ENCODE measurements at regions not wholly inside any gene's neighbourhood (a gene's known extent, or its start where the extent isn't known, plus 50 kb on each side); places are given as distances from the start of the nearest gene placed in this dataset.
A peak's percentile ranks its signal among the peaks of the same experiment; 100 is the strongest.
"Not testable (repeated sequence)": the region's sequence is repeated elsewhere in the genome, so short reads cannot be mapped to it uniquely, and the experiment has no call there.

GRCh38 chr10:128563904-128564303 lies 437.7 kb upstream of the MKI67 start:
- DNase-seq = no peak

GRCh38 chr10:128566361-128566968 lies 440.2 kb upstream of the MKI67 start:
- DNase-seq = peak in 1 of 2 experiments; percentile 2

DNA sequence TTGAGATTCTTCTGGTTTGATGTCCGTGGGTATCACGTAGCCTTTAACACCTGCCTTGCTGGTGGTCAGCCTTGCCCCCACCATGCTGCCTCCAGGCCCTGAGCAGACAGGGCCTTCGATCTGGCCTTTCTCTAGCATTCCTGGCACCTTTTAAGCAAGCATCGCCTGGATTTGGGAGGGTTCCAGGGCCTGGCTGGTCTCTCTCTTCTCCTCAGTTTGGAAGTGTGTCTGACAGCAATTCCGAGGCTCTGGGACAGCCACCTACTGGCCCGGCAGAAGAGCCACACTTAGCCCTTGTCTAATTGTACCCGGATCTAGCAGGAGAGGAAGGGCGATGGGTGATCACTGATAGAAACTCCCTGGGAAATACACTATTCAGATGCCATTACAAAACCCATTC lies 441.3 kb upstream of the MKI67 start:
- peak in 1 of 2 experiments; percentile 7 for DNase-seq

- DNase-seq = no peak
Measured at GRCh38 chr10:128568041-128568440, 441.8 kb upstream of the MKI67 start.

- DNase-seq = no peak
Measured at GRCh38 chr10:128568491-128568890, 442.3 kb upstream of the MKI67 start.

GRCh38 chr10:128568990-128569945 lies 443.0 kb upstream of the MKI67 start:
- DNase-seq = peak; percentile 81 to 89

DNA sequence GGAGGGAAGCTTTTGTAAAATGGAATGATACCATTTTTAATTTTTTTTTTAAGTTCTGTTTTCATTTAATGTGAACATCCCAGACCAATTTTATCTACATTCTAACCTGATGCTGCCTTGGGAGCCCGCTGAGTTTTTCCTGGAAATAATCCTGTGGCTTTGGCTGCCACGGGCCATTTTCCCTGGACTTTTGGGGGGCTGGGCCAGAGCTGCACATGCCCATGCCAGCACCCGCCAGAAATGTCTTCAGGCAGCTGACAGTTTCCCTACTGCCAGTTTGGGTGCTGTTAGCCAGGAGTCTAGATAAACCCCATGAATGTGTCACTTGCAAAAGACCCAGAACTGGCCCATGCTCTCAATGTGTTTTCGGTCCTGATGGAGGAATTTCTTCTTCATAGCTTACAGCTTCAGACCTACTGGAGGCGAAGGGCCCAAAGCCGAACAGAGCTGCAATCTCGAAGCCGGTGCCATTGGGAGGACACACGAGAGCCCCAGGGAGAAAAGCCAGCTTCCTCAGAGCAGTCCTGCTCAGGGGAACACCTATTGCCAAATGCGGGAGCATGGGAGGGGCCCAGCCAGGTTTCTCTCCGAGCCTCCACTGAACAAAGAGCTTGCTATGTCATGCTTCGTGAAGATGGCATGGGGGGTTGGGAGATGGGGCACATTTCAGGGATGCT lies 444.2 kb upstream of the MKI67 start:
- no peak for DNase-seq

DNA sequence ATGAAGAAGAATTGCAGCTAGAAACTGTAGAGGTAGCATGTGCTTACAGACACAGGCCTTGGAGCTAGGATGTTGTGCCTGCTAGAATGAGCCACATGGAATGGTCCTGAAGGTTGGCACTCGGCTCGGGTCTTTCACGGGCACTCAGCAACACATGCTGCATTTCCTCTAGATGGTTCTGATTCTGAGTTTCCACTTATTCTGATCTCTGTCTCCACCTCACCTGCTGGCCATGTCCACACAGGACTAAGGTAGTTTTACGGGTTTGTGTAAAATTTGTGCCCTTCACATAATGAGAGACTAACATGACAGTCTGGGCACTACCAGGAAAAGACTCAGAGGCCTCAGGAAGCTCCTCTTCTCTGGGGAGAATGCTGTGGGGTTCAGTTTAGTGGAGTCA lies 444.8 kb upstream of the MKI67 start:
- no peak for DNase-seq

- no peak for DNase-seq
Measured at GRCh38 chr10:128571745-128572144, 445.5 kb upstream of the MKI67 start.

GRCh38 chr10:128572696-128573095 lies 446.5 kb upstream of the MKI67 start:
- peak in 1 of 2 experiments; percentile 17 for DNase-seq

DNA sequence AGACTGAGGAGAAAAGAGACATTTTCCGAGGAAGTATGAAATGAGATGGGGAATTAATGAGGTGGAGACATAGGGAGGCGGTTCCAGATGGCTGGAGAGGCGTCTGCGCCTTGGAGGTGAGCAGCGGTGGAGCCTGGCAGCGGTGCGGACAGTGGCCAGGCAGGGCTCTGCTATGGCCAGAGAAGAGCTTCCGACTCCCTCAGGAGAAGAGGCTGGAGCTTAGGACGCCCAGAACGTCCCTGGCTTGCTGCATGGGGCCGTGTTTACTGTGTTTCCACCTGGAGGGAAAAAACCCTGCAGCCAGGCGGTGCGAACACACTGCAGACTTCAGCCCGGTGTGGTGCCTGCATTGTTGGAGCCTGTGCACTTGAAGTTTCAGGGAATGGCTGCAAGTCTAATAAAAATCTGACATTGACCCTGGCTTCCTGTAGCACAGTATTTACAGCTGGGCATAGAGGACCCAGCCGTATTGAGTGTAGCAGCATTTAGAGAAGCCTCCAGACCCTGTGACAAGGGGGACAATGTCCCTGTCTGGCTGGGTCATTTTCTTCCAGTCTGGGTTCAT lies 447.1 kb upstream of the MKI67 start:
- peak in 1 of 2 experiments; percentile 17 for DNase-seq

GRCh38 chr10:128573986-128574385 lies 447.8 kb upstream of the MKI67 start:
- no peak for DNase-seq

- peak in 1 of 2 experiments; percentile 52 for DNase-seq
Measured at GRCh38 chr10:128574581-128575210, 448.5 kb upstream of the MKI67 start.

- no peak for DNase-seq
Measured at GRCh38 chr10:128575761-128576160, 449.5 kb upstream of the MKI67 start.

GRCh38 chr10:128576336-128576735 lies 450.1 kb upstream of the MKI67 start:
- DNase-seq = no peak

- no peak for DNase-seq
Measured at GRCh38 chr10:128576943-128577670, 450.9 kb upstream of the MKI67 start.

GRCh38 chr10:128577958-128578750 lies 451.9 kb upstream of the MKI67 start:
- DNase-seq = no peak

GRCh38 chr10:128578766-128579165 lies 452.5 kb upstream of the MKI67 start:
- no peak for DNase-seq

GRCh38 chr10:128579280-128579865 lies 453.1 kb upstream of the MKI67 start:
- DNase-seq = no peak

DNA sequence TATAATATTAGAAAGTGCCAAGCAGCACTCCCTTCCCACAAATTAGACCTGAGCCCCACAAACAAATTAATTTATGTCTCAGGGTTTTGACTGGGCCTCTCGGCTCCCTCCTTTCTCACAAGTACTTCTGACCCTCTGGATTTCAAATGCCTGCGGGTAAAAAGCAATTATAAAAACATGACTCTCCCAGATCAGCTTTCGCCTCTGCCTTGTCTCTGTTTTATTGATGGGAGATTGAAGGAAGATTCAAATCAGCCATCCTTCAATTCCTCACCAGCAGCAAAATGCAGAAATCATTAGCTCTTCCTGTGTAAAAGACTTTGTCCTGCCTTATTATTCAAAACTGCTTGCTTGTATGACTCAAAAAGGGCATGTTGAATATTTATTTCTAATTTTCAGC lies 453.7 kb upstream of the MKI67 start:
- DNase-seq = peak in 1 of 2 experiments; percentile 27

- DNase-seq = not testable (repeated sequence)
Measured at GRCh38 chr10:128583125-128583524, 456.9 kb upstream of the MKI67 start.

All from NCI-H524 (cell line).